SHP77 treated with DMSO at 0.1 percent for 48 hours (cell line): ENCODE measurements at regions not wholly inside any gene's neighbourhood (a gene's known extent, or its start where the extent isn't known, plus 50 kb on each side); places are given as distances from the start of the nearest gene placed in this dataset.
"Not testable (repeated sequence)": the region's sequence is repeated elsewhere in the genome, so short reads cannot be mapped to it uniquely, and the experiment has no call there.

Experiments used
- DNase-seq: peaks from one replicate; lab custom pipeline; 2025; lab: John Stamatoyannopoulos, UW

DNA sequence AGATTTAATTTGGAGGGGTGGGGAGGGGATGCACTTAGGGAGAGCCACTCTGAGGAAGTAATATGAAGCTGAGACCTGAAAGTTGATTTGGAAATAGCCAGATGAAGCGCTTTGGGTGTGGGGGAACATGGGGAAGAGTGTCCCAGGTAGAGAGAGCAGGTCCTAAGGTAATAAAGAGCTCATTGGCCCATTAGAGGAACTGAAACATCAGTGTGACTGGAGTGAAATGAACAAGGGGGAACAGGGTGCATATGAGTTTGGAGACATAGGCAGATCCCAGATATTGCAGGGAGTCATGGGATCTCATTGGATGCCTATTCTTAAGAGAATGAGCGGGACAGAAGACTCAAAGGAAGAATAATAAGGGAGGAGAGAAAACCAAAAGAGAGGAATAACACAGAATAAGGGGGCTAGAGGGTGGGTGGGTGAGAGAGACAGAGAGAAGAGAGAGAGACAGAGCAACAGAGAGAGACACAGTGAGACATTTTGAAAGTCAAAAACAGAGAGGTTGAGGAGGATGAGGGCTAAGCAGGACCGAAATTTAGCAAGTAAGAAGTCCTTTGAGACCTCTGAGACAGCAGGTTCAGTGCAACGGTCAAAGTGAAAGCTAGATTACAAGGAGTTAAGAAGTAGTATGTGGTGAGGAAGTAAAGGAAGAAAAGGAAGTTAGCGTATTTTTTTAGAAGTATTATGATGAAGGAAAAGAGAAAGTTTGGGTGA, 54.1 kb upstream of the NOTCH2NLA start:
- not testable (repeated sequence) for DNase-seq

GRCh38 chr1:146281522-146281921, 52.7 kb upstream of the NOTCH2NLA start:
- not testable (repeated sequence) for DNase-seq

DNA sequence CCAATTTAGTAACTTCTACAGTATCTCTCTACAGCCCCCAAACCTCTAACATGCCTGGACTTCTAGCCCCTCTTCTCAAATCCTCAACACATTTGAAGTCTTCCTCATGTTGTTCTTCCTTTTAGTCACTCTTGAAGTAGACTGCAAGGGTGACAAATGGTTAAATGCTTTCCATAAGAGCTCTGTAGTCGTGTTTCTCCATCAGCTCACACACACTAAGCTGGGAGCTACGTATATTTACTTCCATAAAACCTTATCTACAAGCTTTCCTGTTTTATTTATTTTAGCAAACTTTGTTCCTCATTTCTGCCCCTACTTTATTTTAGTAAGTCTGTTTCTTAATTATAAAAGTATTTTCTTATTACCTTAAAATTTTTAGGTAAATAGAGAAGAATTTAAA, 49.9 kb upstream of the NOTCH2NLA start:
- DNase-seq = not testable (repeated sequence)
